ENCODE measurements at regions not wholly inside any gene's neighbourhood (a gene's known extent, or its start where the extent isn't known, plus 50 kb on each side); places are given as distances from the start of the nearest gene placed in this dataset.

GRCh38 chr1:222910699-222911098 is 95.9 kb downstream of the DISP1 start:
- Histone ChIP-seq H2BK12ac (ENCODE audit: low read depth, low read length) (no peak overlapping the region), H3K9ac (replicated peaks in 1 of 4; ENCODE audit: extremely low read depth in 1 of 4, low read depth in 3 of 4, low read length in 3 of 4) (no peak overlapping the region), H3K23me2 (ENCODE audit: low read depth, low read length) (no peaks in the 10 kb centered on the region), H2BK20ac (ENCODE audit: low read length) (no peak overlapping the region), H3K79me2 (ENCODE audit: control insufficient read depth in 1 of 2, insufficient read depth in 2 of 2, low read length in 2 of 2) (no peaks in the 10 kb centered on the region), H3K79me1 (ENCODE audit: low read depth, low read length) (no peaks in the 10 kb centered on the region), H3K4me1 (replicated peaks in 1 of 4; ENCODE audit: control insufficient read depth in 3 of 4, insufficient read depth in 4 of 4, low read length in 3 of 4) (no peaks in the 10 kb centered on the region), H3K4me3 (ENCODE audit: extremely low read depth in 1 of 4, insufficient read depth in 2 of 4, low read depth in 3 of 4, low read length in 4 of 4) (no peak overlapping the region), H3K4ac (replicated peaks; ENCODE audit: insufficient read length, low read depth, low read length) (no peak overlapping the region), H4K8ac (ENCODE audit: extremely low read depth, insufficient read depth, low read length) (no peak overlapping the region), H3K18ac (ENCODE audit: extremely low read depth, low read length) (no peak overlapping the region), H2BK5ac (ENCODE audit: low read depth, low read length) (no peak overlapping the region), H3K4me2 (ENCODE audit: insufficient read depth in 1 of 2, low read depth in 2 of 2, low read length in 2 of 2) (no peak overlapping the region), H3K9me3 (ENCODE audit: insufficient read depth in 2 of 2, low read depth in 1 of 2, low read length in 1 of 2) (no peaks in the 10 kb centered on the region), H3K56ac (replicated peaks; ENCODE audit: insufficient read length, low read depth, low read length) (no peak overlapping the region), H4K5ac (ENCODE audit: insufficient read length, low read depth, low read length) (no peak overlapping the region), H2BK15ac (ENCODE audit: low read length) (no peak overlapping the region), H2AFZ (ENCODE audit: low read length) (no peak overlapping the region), H3K27ac (ENCODE audit: low read depth, low read length) (no peak overlapping the region), H2BK120ac (replicated peaks; ENCODE audit: low read depth, low read length) (no peak overlapping the region), H2AK5ac (ENCODE audit: low read depth, low read length) (no peak overlapping the region), H3K14ac (ENCODE audit: insufficient read length) (no peak overlapping the region), H4K20me1 (replicated peaks in 1 of 2; ENCODE audit: control insufficient read depth in 1 of 2, insufficient read depth in 2 of 2, low read length in 2 of 2) (no peaks in the 10 kb centered on the region), H3K27me3 (replicated peaks in 1 of 4; ENCODE audit: control insufficient read depth in 3 of 4, extremely low read depth in 1 of 4, insufficient read depth in 3 of 4, low read length in 3 of 4) (no peaks in the 10 kb centered on the region), H3K23ac (ENCODE audit: insufficient read length) (no peak overlapping the region), H3K36me3 (ENCODE audit: control insufficient read depth in 2 of 4, insufficient read depth in 4 of 4, low read length in 3 of 4) (no peaks in the 10 kb centered on the region), H4K91ac (replicated peaks; ENCODE audit: insufficient read length, low read length) (no peak overlapping the region)
- CTCF ChIA-PET (ENCODE audit: partially characterized antibody), result interaction anchor here (1.1 to 2.1 kb wide), 4 partner anchors 18 to 118 kb away, joined by 3 to 5 read pairs (median 4); no protein-coding TSS in a partner anchor
- POLR2A ChIA-PET (ENCODE audit: partially characterized antibody), result no interaction called here
- no peak for DNase-seq (ENCODE audit: low read depth in 1 of 2, low spot score in 2 of 2)
- no peak for FAIRE-seq
- TF ChIP-seq POLR2A (IDR thresholded peaks at IDR 0.05; ENCODE audit: control extremely low read depth in 1 of 2, low read depth in 2 of 2, low read length in 2 of 2) (no peak), TBP (IDR thresholded peaks at IDR 0.05; ENCODE audit: low read depth, low read length) (no peak), BACH1 (IDR thresholded peaks at IDR 0.05; ENCODE audit: low read length) (no peak), KDM5A (IDR thresholded peaks at IDR 0.05; ENCODE audit: low read length) (no peak), MAX (IDR thresholded peaks at IDR 0.05) (no peak), CBX8 (IDR thresholded peaks at IDR 0.05; ENCODE audit: borderline replicate concordance, low read depth, low read length) (no peak), SP2 (IDR thresholded peaks at IDR 0.05; ENCODE audit: low read length) (no peak), RXRA (IDR thresholded peaks at IDR 0.05; ENCODE audit: insufficient read depth, low read depth, low read length) (no peak), SIRT6 (IDR thresholded peaks at IDR 0.05; ENCODE audit: low read length) (no peak), CTCF (IDR thresholded peaks at IDR 0.05; ENCODE audit: control extremely low read depth in 1 of 3, insufficient read depth in 1 of 3, low read depth in 1 of 3, low read length in 3 of 3) (no peak), SAP30 (IDR thresholded peaks at IDR 0.05; ENCODE audit: insufficient read depth, insufficient replicate concordance, low read length) (no peak), GABPA (IDR thresholded peaks at IDR 0.05; ENCODE audit: borderline replicate concordance, insufficient read depth, low read length) (no peak), TAF7 (optimal IDR thresholded peaks at IDR 0.05; ENCODE audit: borderline replicate concordance, low read depth, low read length) (no peak), NANOG (IDR thresholded peaks at IDR 0.05; ENCODE audit: insufficient read depth, low read depth, low read length, poor library complexity, severe bottlenecking) (no peak)
